Activated naive CD4-positive, alpha-beta T cell treated with anti-CD3 and anti-CD28 coated beads for 36 hours (primary cell): ENCODE measurements at regions not wholly inside any gene's neighbourhood (a gene's known extent, or its start where the extent isn't known, plus 50 kb on each side); places are given as distances from the start of the nearest gene placed in this dataset.

Experiments used
- CTCF ChIA-PET: fragments of 350-600 bp; sonication (Branson Sonifier 250); formaldehyde crosslinking; loops from one replicate; lab custom pipeline; 2021; ENCODE audit warnings: antibody characterized with exemption; lab: Charles Lee
- DNase-seq: peaks from one replicate; pipeline ENCODE4 v3.0.0-alpha.2; 2020
- H3K27ac Mint-ChIP-seq: one replicate; pipeline ENCODE4 v1.8.0; 2021; ENCODE audit warnings: mild to moderate bottlenecking, mixed read lengths
- H3K27me3 Mint-ChIP-seq: one replicate; pipeline ENCODE4 v1.8.0; 2021; ENCODE audit warnings: low read depth, mixed read lengths
- H3K36me3 Mint-ChIP-seq: one replicate; pipeline ENCODE4 v1.8.0; 2021; ENCODE audit warnings: low read depth, mixed read lengths
- H3K4me1 Mint-ChIP-seq: one replicate; pipeline ENCODE4 v1.8.0; 2021; ENCODE audit warnings: low read depth, mixed read lengths
- H3K4me3 Mint-ChIP-seq: one replicate; pipeline ENCODE4 v1.8.0; 2021; ENCODE audit warnings: mild to moderate bottlenecking, moderate library complexity, mixed read lengths
- H3K9me3 Mint-ChIP-seq: one replicate; pipeline ENCODE4 v1.8.0; 2021; ENCODE audit warnings: mixed read lengths
- intact Hi-C: fragments of 100-400 bp; cut with micrococcal nuclease; formaldehyde crosslinking; loops from one replicate; pipeline ENCODE4 v1.15.1; 2023

- Mint-ChIP-seq H3K9me3 (no peaks in the 10 kb centered on the region), H3K36me3 (no peaks in the 10 kb centered on the region), H3K4me3 (no peak overlapping the region), H3K27me3 (no peaks in the 10 kb centered on the region), H3K27ac (no peak overlapping the region), H3K4me1 (no peaks in the 10 kb centered on the region)
- CTCF ChIA-PET: no interaction called here
- intact Hi-C loops: no loop called here
- no peak for DNase-seq
Measured at GRCh38 chr5:123929055-123929474, 417.1 kb downstream of the CSNK1G3 start.

GRCh38 chr5:123928401-123928800 is 416.4 kb downstream of the CSNK1G3 start:
- intact Hi-C loops: no loop called here
- CTCF ChIA-PET: no interaction called here
- no peaks in the 10 kb centered on the region for H3K9me3 Mint-ChIP-seq
- no peaks in the 10 kb centered on the region for H3K36me3 Mint-ChIP-seq
- H3K4me3 Mint-ChIP-seq: no peak overlapping the region
- no peak overlapping the region for H3K27ac Mint-ChIP-seq
- no peak for DNase-seq
- no peaks in the 10 kb centered on the region for H3K4me1 Mint-ChIP-seq
- H3K27me3 Mint-ChIP-seq: no peaks in the 10 kb centered on the region

- no peaks in the 10 kb centered on the region for H3K4me1 Mint-ChIP-seq
- H3K4me3 Mint-ChIP-seq: no peak overlapping the region
- CTCF ChIA-PET: no interaction called here
- no peaks in the 10 kb centered on the region for H3K27me3 Mint-ChIP-seq
- no peaks in the 10 kb centered on the region for H3K36me3 Mint-ChIP-seq
- no peaks in the 10 kb centered on the region for H3K9me3 Mint-ChIP-seq
- no peak for DNase-seq
- H3K27ac Mint-ChIP-seq: no peak overlapping the region
- intact Hi-C loops: no loop called here
Measured at GRCh38 chr5:123921193-123921592, 409.2 kb downstream of the CSNK1G3 start.

GRCh38 chr5:123916345-123917121 is 404.6 kb downstream of the CSNK1G3 start:
- Mint-ChIP-seq H3K9me3 (peaks cover 7% of the 10 kb centered on the region), H3K27ac (no peak overlapping the region), H3K36me3 (peaks cover 1% of the 10 kb centered on the region), H3K27me3 (no peaks in the 10 kb centered on the region), H3K4me1 (no peaks in the 10 kb centered on the region), H3K4me3 (no peak overlapping the region)
- CTCF ChIA-PET: interaction anchor here (0.6 to 0.8 kb wide), 2 partner anchors 98 to 186 kb away, joined by 3 read pairs; no protein-coding TSS in a partner anchor
- intact Hi-C loops: no loop called here
- DNase-seq: no peak

GRCh38 chr5:123914333-123914732 is 402.4 kb downstream of the CSNK1G3 start:
- Mint-ChIP-seq H3K27ac (no peak overlapping the region), H3K9me3 (peaks cover 7% of the 10 kb centered on the region), H3K36me3 (peaks cover 1% of the 10 kb centered on the region), H3K4me3 (no peak overlapping the region), H3K27me3 (no peaks in the 10 kb centered on the region), H3K4me1 (no peaks in the 10 kb centered on the region)
- CTCF ChIA-PET: no interaction called here
- DNase-seq: no peak
- intact Hi-C loops: no loop called here

GRCh38 chr5:123907349-123907748 is 395.4 kb downstream of the CSNK1G3 start:
- intact Hi-C loops: no loop called here
- H3K27ac Mint-ChIP-seq: no peak overlapping the region
- no peaks in the 10 kb centered on the region for H3K4me1 Mint-ChIP-seq
- H3K27me3 Mint-ChIP-seq: no peaks in the 10 kb centered on the region
- H3K9me3 Mint-ChIP-seq: no peaks in the 10 kb centered on the region
- no peak overlapping the region for H3K4me3 Mint-ChIP-seq
- H3K36me3 Mint-ChIP-seq: no peaks in the 10 kb centered on the region
- CTCF ChIA-PET: no interaction called here
- no peak for DNase-seq

- intact Hi-C loops: no loop called here
- Mint-ChIP-seq H3K4me1 (no peaks in the 10 kb centered on the region), H3K36me3 (no peaks in the 10 kb centered on the region), H3K4me3 (no peak overlapping the region), H3K9me3 (no peaks in the 10 kb centered on the region), H3K27ac (no peak overlapping the region), H3K27me3 (no peaks in the 10 kb centered on the region)
- no peak for DNase-seq
- CTCF ChIA-PET: no interaction called here
Measured at GRCh38 chr5:123906698-123907295, 394.8 kb downstream of the CSNK1G3 start.

GRCh38 chr5:123885081-123885480 is 373.1 kb downstream of the CSNK1G3 start:
- intact Hi-C loops: no loop called here
- H3K4me1 Mint-ChIP-seq: no peaks in the 10 kb centered on the region
- H3K4me3 Mint-ChIP-seq: no peak overlapping the region
- H3K27ac Mint-ChIP-seq: no peak overlapping the region
- H3K9me3 Mint-ChIP-seq: no peaks in the 10 kb centered on the region
- no peak for DNase-seq
- H3K27me3 Mint-ChIP-seq: no peaks in the 10 kb centered on the region
- CTCF ChIA-PET: no interaction called here
- H3K36me3 Mint-ChIP-seq: no peaks in the 10 kb centered on the region

GRCh38 chr5:123882965-123883345 is 371.0 kb downstream of the CSNK1G3 start:
- H3K4me3 Mint-ChIP-seq: no peak overlapping the region
- CTCF ChIA-PET: no interaction called here
- intact Hi-C loops: no loop called here

GRCh38 chr5:123882319-123882964 is 370.5 kb downstream of the CSNK1G3 start:
- no peaks in the 10 kb centered on the region for H3K36me3 Mint-ChIP-seq
- H3K4me3 Mint-ChIP-seq: no peak overlapping the region

More at GRCh38 chr5:123882965-123883345, 371.0 kb downstream of the CSNK1G3 start:
- Mint-ChIP-seq H3K27me3 (no peaks in the 10 kb centered on the region), H3K4me1 (no peaks in the 10 kb centered on the region), H3K9me3 (no peaks in the 10 kb centered on the region), H3K36me3 (no peaks in the 10 kb centered on the region), H3K27ac (no peak overlapping the region)
- DNase-seq: no peak

GRCh38 chr5:123881759-123882244 is 369.8 kb downstream of the CSNK1G3 start:
- Mint-ChIP-seq H3K4me3 (no peak overlapping the region), H3K9me3 (no peaks in the 10 kb centered on the region), H3K27ac (no peak overlapping the region), H3K36me3 (no peaks in the 10 kb centered on the region), H3K27me3 (no peaks in the 10 kb centered on the region), H3K4me1 (no peaks in the 10 kb centered on the region)
- DNase-seq: no peak
- intact Hi-C loops: no loop called here
- CTCF ChIA-PET: no interaction called here

More at GRCh38 chr5:123882319-123882964, 370.5 kb downstream of the CSNK1G3 start:
- no peak overlapping the region for H3K27ac Mint-ChIP-seq
- H3K4me1 Mint-ChIP-seq: no peaks in the 10 kb centered on the region
- no peak for DNase-seq
- CTCF ChIA-PET: no interaction called here
- intact Hi-C loops: no loop called here
- H3K27me3 Mint-ChIP-seq: no peaks in the 10 kb centered on the region
- no peaks in the 10 kb centered on the region for H3K9me3 Mint-ChIP-seq

- Mint-ChIP-seq H3K36me3 (no peaks in the 10 kb centered on the region), H3K27me3 (no peaks in the 10 kb centered on the region), H3K4me3 (no peak overlapping the region), H3K9me3 (no peaks in the 10 kb centered on the region), H3K4me1 (no peaks in the 10 kb centered on the region), H3K27ac (no peak overlapping the region)
- intact Hi-C loops: no loop called here
- DNase-seq: no peak
- CTCF ChIA-PET: no interaction called here
Measured at GRCh38 chr5:123880875-123881274, 368.9 kb downstream of the CSNK1G3 start.
